HEK293 (cell line): ENCODE measurements at regions not wholly inside any gene's neighbourhood (a gene's known extent, or its start where the extent isn't known, plus 50 kb on each side); places are given as distances from the start of the nearest gene placed in this dataset.

ENCODE experiments used
- CTCF ChIA-PET: fragments of 350-600 bp; formaldehyde crosslinking; extraction: SDS; loops from one replicate; lab custom pipeline; 2021; ENCODE audit warnings: antibody characterized with exemption; lab: Yijun Ruan, JAX
- POLR2A ChIA-PET: fragments of 300-600 bp; formaldehyde crosslinking; extraction: SDS; loops from one replicate; lab custom pipeline; 2020; ENCODE audit warnings: antibody characterized with exemption, inconsistent platforms; lab: Yijun Ruan, JAX
- H3K27ac ChIP-seq: fragments of 200-500 bp; sonication (Bioruptor generic); 2 replicates; pipeline ENCODE4 v1.5.1; 2014; ENCODE audit warnings: low read depth, low read length, control low read depth, inconsistent platforms; ENCODE audit errors: extremely low read depth
- H3K36me3 ChIP-seq, 2 experiments: fragments of 200-500 bp in 1 of 2; sonication (Bioruptor generic) in 1 of 2; 1 replicate in 1 of 2; 2 replicates in 1 of 2; pipeline ENCODE4 v1.5.1; 2014 to 2017; ENCODE audit warnings: inconsistent platforms in 2 of 2, low read length in 2 of 2; ENCODE audit not compliant: control insufficient read depth in 2 of 2, insufficient read depth in 1 of 2
- H3K4me1 ChIP-seq: fragments of 200-500 bp; sonication (Bioruptor generic); 2 replicates; pipeline ENCODE4 v1.5.1; 2014; ENCODE audit warnings: mild to moderate bottlenecking, low read length, inconsistent platforms; ENCODE audit not compliant: control insufficient read depth, insufficient read depth
- H3K4me3 ChIP-seq: 2 replicates; pipeline ENCODE4 v1.5.1; 2011; ENCODE audit warnings: low read depth, mild to moderate bottlenecking, control low read depth, low read length, moderate library complexity
- H3K9me3 ChIP-seq: fragments of 200-500 bp; sonication (Bioruptor generic); 2 replicates; pipeline ENCODE4 v1.5.1; 2014; ENCODE audit warnings: low read depth, low read length, inconsistent platforms; ENCODE audit not compliant: control insufficient read depth, insufficient read depth
- AEBP2 ChIP-seq: fragments of 450-650 bp; formaldehyde crosslinking; IDR thresholded peaks from 2 replicates; pipeline ENCODE4 v1.5.1; 2016; ENCODE audit warnings: missing biosample characterization, missing genetic modification characterization, borderline replicate concordance
- SETDB1 ChIP-seq: IDR thresholded peaks from one replicate; pipeline ENCODE4 v1.6.1; 2017; ENCODE audit warnings: mild to moderate bottlenecking, low read length, moderate library complexity, mixed read lengths; ENCODE audit not compliant: insufficient read length
- SP3 ChIP-seq: fragments of 450-650 bp; formaldehyde crosslinking; IDR thresholded peaks from 2 replicates; pipeline ENCODE4 v1.5.1; 2016; ENCODE audit warnings: missing biosample characterization, missing genetic modification characterization
- ZBTB1 ChIP-seq: fragments of 450-650 bp; formaldehyde crosslinking; IDR thresholded peaks from 2 replicates; pipeline ENCODE4 v1.5.1; 2016; ENCODE audit warnings: missing biosample characterization, missing genetic modification characterization
- ZNF157 ChIP-seq: fragments of 450-650 bp; formaldehyde crosslinking; IDR thresholded peaks from 2 replicates; pipeline ENCODE4 v1.5.1; 2016; ENCODE audit warnings: missing biosample characterization, missing genetic modification characterization
- ZNF16 ChIP-seq: fragments of 450-650 bp; formaldehyde crosslinking; IDR thresholded peaks from 2 replicates; pipeline ENCODE4 v1.5.1; 2016; ENCODE audit warnings: low read depth, missing biosample characterization, missing genetic modification characterization
- ZNF221 ChIP-seq: fragments of 450-650 bp; formaldehyde crosslinking; IDR thresholded peaks from 2 replicates; pipeline ENCODE4 v1.5.1; 2017; ENCODE audit warnings: missing biosample characterization, missing genetic modification characterization, borderline replicate concordance
- ZNF391 ChIP-seq: fragments of 450-650 bp; formaldehyde crosslinking; IDR thresholded peaks from 2 replicates; pipeline ENCODE4 v1.5.1; 2016; ENCODE audit warnings: low read depth, missing biosample characterization, missing genetic modification characterization, borderline replicate concordance
- ZNF394 ChIP-seq: fragments of 450-650 bp; formaldehyde crosslinking; IDR thresholded peaks from 2 replicates; pipeline ENCODE4 v1.5.1; 2016; ENCODE audit warnings: missing biosample characterization, missing genetic modification characterization, mild to moderate bottlenecking, moderate library complexity, borderline replicate concordance
- ZNF416 ChIP-seq: fragments of 450-650 bp; formaldehyde crosslinking; IDR thresholded peaks from 2 replicates; pipeline ENCODE4 v1.5.1; 2016; ENCODE audit warnings: missing biosample characterization, missing genetic modification characterization
- ZNF488 ChIP-seq: fragments of 450-650 bp; formaldehyde crosslinking; IDR thresholded peaks from 2 replicates; pipeline ENCODE4 v1.5.1; 2016; ENCODE audit warnings: missing biosample characterization, missing genetic modification characterization
- ZNF560 ChIP-seq: fragments of 450-650 bp; formaldehyde crosslinking; IDR thresholded peaks from 2 replicates; pipeline ENCODE4 v1.5.1; 2017; ENCODE audit warnings: missing biosample characterization, missing genetic modification characterization, borderline replicate concordance
- ZNF768 ChIP-seq: fragments of 450-650 bp; formaldehyde crosslinking; IDR thresholded peaks from 2 replicates; pipeline ENCODE4 v1.5.1; 2018; ENCODE audit warnings: missing biosample characterization, mild to moderate bottlenecking, missing genetic modification characterization
- ZNF777 ChIP-seq: fragments of 450-650 bp; formaldehyde crosslinking; IDR thresholded peaks from 2 replicates; pipeline ENCODE4 v1.5.1; 2017; ENCODE audit warnings: missing biosample characterization, missing genetic modification characterization, borderline replicate concordance
- ZSCAN16 ChIP-seq: fragments of 450-650 bp; formaldehyde crosslinking; IDR thresholded peaks from 2 replicates; pipeline ENCODE4 v1.5.1; 2016; ENCODE audit warnings: missing biosample characterization, missing genetic modification characterization
- TF ChIP-seq, protein P1 (sequence below): fragments of 450-650 bp; formaldehyde crosslinking; IDR thresholded peaks from 2 replicates; pipeline ENCODE4 v1.5.1; 2016; ENCODE audit warnings: missing biosample characterization, missing genetic modification characterization, borderline replicate concordance
- TF ChIP-seq, protein P2 (sequence below): fragments of 450-650 bp; formaldehyde crosslinking; IDR thresholded peaks from 2 replicates; pipeline ENCODE4 v1.5.1; 2017; ENCODE audit warnings: missing biosample characterization, missing genetic modification characterization

GRCh38 chrX:109845996-109846395 is 112.9 kb upstream of the ACSL4 start:
- Histone ChIP-seq H3K4me1 (no peaks in the 10 kb centered on the region), H3K9me3 (no peaks in the 10 kb centered on the region), H3K4me3 (no peak overlapping the region), H3K36me3 (no peaks in the 10 kb centered on the region), H3K27ac (no peak overlapping the region)
- POLR2A ChIA-PET: no interaction called here
- CTCF ChIA-PET: interaction anchor here (1.0 to 9.4 kb wide), 4 partner anchors 11 to 211 kb away, joined by 3 to 90 read pairs (median 4); no protein-coding TSS in a partner anchor
- TF ChIP-seq, protein P1, sequence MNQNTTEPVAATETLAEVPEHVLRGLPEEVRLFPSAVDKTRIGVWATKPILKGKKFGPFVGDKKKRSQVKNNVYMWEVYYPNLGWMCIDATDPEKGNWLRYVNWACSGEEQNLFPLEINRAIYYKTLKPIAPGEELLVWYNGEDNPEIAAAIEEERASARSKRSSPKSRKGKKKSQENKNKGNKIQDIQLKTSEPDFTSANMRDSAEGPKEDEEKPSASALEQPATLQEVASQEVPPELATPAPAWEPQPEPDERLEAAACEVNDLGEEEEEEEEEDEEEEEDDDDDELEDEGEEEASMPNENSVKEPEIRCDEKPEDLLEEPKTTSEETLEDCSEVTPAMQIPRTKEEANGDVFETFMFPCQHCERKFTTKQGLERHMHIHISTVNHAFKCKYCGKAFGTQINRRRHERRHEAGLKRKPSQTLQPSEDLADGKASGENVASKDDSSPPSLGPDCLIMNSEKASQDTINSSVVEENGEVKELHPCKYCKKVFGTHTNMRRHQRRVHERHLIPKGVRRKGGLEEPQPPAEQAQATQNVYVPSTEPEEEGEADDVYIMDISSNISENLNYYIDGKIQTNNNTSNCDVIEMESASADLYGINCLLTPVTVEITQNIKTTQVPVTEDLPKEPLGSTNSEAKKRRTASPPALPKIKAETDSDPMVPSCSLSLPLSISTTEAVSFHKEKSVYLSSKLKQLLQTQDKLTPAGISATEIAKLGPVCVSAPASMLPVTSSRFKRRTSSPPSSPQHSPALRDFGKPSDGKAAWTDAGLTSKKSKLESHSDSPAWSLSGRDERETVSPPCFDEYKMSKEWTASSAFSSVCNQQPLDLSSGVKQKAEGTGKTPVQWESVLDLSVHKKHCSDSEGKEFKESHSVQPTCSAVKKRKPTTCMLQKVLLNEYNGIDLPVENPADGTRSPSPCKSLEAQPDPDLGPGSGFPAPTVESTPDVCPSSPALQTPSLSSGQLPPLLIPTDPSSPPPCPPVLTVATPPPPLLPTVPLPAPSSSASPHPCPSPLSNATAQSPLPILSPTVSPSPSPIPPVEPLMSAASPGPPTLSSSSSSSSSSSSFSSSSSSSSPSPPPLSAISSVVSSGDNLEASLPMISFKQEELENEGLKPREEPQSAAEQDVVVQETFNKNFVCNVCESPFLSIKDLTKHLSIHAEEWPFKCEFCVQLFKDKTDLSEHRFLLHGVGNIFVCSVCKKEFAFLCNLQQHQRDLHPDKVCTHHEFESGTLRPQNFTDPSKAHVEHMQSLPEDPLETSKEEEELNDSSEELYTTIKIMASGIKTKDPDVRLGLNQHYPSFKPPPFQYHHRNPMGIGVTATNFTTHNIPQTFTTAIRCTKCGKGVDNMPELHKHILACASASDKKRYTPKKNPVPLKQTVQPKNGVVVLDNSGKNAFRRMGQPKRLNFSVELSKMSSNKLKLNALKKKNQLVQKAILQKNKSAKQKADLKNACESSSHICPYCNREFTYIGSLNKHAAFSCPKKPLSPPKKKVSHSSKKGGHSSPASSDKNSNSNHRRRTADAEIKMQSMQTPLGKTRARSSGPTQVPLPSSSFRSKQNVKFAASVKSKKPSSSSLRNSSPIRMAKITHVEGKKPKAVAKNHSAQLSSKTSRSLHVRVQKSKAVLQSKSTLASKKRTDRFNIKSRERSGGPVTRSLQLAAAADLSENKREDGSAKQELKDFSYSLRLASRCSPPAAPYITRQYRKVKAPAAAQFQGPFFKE (tag by site-specific recombination): no peak
- no peak for TF ChIP-seq SETDB1
- TF ChIP-seq AEBP2: no peak
- TF ChIP-seq ZNF391 (tag by site-specific recombination): no peak
- no peak for TF ChIP-seq ZNF488 (tag by site-specific recombination)
- no peak for TF ChIP-seq ZNF394
- no peak for TF ChIP-seq ZNF16 (tag by site-specific recombination)
- TF ChIP-seq ZNF768: no peak
- no peak for TF ChIP-seq ZNF157 (tag by site-specific recombination)
- no peak for TF ChIP-seq ZNF416 (tag by site-specific recombination)
- no peak for TF ChIP-seq ZNF221
- no peak for TF ChIP-seq ZNF560 (tag by site-specific recombination)
- no peak for TF ChIP-seq SP3
- TF ChIP-seq, protein P2, sequence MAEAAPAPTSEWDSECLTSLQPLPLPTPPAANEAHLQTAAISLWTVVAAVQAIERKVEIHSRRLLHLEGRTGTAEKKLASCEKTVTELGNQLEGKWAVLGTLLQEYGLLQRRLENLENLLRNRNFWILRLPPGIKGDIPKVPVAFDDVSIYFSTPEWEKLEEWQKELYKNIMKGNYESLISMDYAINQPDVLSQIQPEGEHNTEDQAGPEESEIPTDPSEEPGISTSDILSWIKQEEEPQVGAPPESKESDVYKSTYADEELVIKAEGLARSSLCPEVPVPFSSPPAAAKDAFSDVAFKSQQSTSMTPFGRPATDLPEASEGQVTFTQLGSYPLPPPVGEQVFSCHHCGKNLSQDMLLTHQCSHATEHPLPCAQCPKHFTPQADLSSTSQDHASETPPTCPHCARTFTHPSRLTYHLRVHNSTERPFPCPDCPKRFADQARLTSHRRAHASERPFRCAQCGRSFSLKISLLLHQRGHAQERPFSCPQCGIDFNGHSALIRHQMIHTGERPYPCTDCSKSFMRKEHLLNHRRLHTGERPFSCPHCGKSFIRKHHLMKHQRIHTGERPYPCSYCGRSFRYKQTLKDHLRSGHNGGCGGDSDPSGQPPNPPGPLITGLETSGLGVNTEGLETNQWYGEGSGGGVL (tag by site-specific recombination): no peak
- TF ChIP-seq ZSCAN16: no peak
- TF ChIP-seq ZBTB1 (tag by site-specific recombination): no peak
- no peak for TF ChIP-seq ZNF777 (tag by site-specific recombination)
